GM12892 (cell line): ENCODE measurements at regions not wholly inside any gene's neighbourhood (a gene's known extent, or its start where the extent isn't known, plus 50 kb on each side); places are given as distances from the start of the nearest gene placed in this dataset.
"Not testable (repeated sequence)": the region's sequence is repeated elsewhere in the genome, so short reads cannot be mapped to it uniquely, and the experiment has no call there.

ENCODE experiments used
- POLR2AphosphoS5 ChIP-seq: IDR thresholded peaks from 2 replicates; pipeline ENCODE4 v1.6.1; 2011; ENCODE audit warnings: low read depth, low read length, control low read depth
- TAF1 ChIP-seq: IDR thresholded peaks from 2 replicates; pipeline ENCODE4 v1.6.1; 2011; ENCODE audit warnings: low read depth, mild to moderate bottlenecking, control low read depth, low read length, borderline replicate concordance

- not testable (repeated sequence) for TF ChIP-seq TAF1, POLR2AphosphoS5
Measured at GRCh38 chr2:87420954-87421353, 326.9 kb upstream of the PLGLB2 start.
